Kasumi-1 (cell line): ENCODE measurements at regions not wholly inside any gene's neighbourhood (a gene's known extent, or its start where the extent isn't known, plus 50 kb on each side); places are given as distances from the start of the nearest gene placed in this dataset.

Source experiments
- DNase-seq, 2 experiments: peaks; one replicate each; lab custom pipeline; 2025; lab: John Stamatoyannopoulos, UW

DNA sequence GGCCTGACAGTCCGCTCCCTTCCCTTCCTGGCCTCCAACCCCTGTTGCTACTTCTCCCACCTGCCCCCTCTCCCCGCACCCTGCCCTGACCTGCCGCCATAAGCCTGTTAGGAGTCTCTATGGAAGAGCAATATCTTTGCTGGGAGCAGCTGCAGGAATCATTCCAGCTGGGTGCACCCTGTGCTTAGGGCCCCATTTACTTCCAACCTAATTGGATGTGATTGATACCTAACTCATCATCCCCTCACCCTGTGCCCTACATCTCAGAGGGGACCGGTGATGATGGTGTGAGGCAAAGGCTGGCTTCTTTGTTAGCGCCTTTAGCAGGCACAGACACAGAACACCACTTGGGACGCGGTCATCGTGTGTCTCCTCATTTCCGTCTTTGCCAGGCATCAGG lies 80.0 kb upstream of the FAM180A start:
- DNase-seq: no peak

DNA sequence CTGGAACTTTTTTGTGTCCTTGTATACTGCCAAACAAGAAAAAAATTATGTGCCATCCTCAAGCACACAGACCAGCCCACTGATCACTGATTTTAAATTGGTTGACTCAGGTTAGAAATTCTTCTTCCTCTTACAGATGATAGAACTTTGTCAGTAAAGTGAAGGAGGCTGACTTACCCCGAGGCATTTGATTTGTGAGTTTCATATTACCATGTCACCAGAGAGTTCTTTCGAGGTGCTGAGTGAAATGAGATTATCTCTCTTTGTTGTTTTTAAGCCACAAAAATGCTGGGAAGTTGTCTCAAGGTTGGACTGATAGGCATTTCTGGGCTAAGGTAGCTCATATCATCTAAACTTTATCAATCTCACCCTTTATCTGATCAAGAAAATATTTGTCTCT lies 78.8 kb upstream of the FAM180A start:
- no peak for DNase-seq

DNA sequence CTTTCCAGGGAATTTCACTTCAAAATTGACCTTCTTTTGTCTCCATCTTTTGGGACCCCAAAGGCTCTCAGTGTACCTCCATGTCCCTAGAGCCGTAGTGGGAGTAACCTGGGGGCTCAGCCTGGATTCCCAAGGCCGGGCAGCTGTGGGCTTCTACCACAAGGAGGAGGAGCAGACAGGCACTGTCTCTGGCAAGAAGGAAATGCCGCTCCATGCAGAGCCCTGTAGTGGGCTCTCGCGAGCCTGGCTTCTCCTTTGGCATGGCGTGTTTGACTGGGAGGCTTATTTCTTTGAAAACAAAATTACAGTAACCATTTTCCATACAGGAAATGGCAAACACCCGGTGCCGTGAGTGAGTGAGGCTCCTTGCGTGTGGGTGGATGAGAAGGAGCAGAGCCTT lies 76.8 kb upstream of the FAM180A start:
- no peak for DNase-seq

DNA sequence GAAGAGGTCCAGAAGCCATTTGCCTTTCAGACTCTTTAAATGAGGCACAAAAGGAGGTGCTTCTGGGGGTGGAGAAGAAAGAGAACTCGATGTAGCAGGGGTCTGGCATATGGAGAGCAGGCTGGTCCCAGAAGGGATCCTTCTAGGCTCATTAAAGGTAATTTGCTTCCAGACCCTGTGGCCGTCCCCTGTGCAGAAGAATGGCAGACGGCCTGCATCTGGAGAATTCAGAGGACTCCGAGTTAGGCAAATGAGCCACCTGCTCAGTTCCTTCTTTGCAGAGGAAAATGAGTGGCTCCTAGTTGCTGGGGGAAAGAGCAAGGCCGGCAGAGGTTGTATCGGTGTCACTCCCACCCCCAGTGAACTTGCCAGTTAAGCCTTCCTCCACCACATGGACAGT lies 73.8 kb upstream of the FAM180A start:
- no peak for DNase-seq

DNA sequence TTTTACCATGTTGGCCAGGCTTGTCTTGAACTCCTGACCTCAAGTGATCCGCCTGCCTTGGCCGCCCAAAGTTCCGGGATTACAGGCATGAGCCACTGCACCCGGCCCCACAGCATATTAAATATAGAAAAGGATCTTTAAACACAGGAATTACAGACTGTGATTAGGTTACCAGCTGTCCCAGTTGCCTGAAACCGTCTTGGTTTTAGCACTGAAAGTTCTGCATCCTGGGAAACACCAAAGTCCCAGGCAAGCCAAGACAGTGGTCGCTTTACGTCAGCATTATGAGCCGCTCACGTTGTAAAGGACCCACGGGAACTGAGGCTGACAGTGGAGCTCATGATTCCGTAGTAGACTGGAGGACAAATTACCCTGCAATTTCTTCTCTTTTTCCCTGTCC lies 69.0 kb upstream of the FAM180A start:
- no peak for DNase-seq

DNA sequence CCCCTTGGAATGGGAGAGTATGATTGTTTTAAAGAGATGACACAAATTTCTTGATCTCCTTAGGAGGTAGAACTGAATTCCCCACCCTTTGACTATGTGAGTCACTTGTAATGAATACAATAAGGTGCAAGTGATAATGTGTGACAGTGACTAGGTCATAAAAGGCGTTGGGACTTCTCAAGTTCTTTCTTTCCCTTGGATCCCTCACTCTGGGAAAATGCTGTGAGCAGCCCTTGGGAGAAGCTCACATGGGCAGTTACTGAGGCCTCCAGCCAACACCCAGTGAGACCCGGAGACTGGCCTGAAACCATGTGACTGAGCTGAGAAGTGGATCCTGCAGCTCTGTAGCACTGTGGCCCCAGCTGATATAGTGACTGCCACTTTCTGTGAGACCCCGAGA lies 66.4 kb upstream of the FAM180A start:
- DNase-seq: no peak

DNA sequence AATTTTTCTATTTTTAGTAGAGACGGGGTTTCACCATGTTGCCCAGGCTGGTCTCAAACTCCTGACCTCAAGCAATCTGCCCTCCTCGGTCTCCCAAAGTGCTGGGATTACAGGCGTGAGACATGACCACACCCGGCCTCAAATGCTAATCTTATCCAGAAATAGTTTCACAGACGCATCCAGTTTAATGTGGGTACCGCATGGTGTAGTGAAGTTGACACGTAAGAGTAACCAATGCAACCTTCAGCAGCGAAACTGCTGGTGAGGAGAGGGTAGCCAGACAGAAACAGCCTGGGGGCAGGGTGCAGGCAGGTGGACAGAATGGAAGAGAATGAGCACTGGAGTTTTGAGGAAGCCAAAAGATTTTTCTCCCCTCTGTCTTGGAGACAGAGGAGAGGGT lies 63.5 kb upstream of the FAM180A start:
- DNase-seq: no peak

DNA sequence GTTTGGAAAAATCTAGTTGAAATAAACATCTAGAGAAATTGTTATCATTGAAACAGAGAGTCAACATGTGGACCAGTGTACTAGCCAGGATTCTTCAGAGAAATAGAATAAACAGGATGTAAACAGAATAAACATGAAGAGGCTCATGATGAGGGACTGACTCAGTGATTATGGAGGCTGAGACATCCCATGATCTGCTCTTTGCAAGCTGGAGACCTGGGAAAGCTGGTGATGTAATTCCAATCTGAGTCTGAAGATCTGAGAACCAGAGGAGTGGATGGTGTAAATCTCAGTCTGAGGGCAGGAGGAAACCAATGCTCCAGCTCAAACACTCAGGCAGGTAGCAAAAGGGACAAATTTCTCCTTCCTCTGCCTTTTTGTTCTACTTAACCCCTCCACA lies 62.9 kb upstream of the FAM180A start:
- no peak for DNase-seq

DNA sequence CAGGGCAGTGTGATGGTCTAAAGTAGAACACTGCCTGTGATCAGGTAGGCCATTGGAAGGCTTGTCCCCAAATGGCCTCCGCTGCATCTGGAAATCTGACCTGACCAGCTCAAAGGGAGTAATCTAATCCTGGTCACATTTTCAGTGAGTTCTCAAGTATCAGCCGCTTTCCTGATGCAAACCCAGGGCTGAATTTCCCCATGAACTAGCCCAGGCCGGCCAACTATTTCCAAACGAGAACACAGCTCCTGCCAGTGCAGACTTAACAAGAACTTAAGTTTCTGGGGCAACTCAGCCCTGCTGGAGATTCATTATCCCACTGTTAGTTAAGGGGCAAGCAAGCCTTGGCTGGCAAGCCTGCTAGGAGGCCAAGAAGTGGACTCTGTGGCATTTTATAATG lies 59.6 kb upstream of the FAM180A start:
- DNase-seq: no peak

DNA sequence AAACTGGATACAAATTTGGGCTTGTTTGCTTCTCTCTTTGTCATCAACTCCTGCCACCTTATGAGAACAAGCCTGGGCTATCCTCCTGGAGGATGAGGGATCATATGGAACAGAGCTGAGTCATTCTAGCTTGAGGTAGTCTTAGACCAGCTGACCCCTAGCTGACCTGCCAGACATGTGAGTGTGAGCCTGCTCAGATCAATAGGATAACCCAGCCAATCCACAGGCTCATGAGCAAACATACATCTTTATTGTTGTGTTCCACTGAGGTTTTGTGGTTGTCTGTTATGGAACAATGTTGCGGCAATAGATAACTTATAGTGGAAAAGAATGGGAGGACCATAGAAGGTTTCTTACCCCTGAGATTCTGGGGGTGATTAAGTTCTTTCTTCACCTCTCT lies 54.5 kb upstream of the FAM180A start:
- DNase-seq: no peak

DNA sequence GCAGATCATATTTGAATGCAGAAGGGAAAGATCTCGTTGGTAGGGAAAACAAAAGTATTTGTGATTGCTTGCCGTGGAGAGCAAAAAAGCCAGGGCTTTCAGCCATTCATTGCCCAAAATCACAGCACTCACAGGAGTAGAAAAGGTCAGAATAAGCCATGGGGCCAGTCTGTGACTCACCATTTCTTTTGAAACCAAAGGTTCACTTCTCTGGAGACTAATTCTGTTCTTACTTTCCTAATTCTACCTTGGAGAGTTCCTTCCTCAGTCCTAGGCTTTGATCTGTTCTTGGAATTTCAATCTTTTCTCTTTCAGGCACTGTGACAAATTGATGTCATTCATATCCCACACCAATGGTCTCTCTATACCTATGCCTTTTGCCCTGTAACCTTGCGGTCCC lies 54.1 kb upstream of the FAM180A start:
- no peak for DNase-seq

DNA sequence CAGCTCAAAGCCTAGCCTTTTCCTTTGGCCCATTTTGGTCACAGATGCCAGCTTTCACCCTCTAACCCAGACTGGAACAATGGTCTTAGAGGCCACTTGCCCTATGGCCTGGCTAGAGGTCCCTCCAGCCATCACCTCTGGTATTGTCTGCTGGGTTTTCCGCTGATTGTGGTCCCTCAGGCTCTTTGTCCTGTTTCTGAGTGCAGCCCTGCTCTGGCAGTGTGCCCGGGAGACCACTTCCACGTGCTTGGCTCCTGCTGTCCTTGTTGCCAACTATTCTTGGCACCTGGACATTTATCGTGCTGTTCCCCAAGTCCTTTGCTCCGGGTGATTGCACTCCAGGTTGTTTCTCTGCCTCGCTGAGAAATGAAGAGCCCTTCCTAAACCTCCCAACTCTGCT lies 53.3 kb upstream of the FAM180A start:
- DNase-seq: no peak

DNA sequence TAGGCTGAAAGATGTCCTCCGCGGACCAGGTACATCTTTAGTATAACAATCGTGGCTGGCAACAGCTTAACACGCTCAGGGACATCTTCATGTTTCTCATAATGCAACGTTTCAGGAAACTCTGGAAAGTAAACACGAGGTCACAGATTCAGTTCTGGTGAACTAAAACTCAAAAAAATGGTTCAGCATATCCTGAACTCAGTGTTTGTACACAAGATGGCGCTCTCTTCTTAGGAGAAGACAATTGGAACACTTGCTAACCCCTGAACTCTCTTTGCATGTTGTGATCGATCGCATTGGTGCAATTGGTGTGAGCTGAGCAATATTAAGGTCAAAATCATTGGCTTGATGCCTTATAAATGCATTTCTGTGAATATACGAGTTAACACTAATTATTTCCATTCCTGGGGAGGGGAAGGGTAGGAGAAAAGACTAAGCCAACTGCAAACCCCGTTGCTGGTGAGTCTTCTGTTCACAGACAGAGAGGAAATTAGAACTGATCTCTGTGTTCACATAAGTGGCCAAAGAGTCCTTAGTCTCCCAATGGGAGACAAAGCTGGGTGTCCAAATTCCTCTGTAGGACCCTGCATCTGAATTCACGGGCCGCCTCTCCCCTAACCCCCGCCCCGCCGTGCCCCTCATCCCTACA lies 52.6 kb upstream of the FAM180A start:
- DNase-seq: peak; percentile 85 to 90

DNA sequence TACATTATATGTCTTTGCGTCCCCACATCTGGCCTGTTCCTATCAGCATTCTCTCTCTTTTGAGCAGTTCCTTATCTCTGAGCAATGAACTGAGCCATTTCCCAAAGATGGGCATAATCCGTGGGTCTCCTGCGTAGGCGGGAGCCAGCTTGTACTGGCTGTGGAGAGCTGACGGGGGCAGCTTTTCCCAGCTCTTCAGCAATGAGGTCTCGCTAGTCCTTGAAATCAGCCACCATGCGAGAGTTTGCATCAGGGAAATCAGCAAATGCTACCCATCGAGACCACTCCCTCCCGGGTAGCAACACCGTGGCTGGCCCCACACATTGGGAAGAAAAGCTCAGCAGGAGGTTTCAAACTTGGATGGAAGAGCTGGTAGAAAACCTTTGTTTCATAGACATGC lies 51.9 kb upstream of the FAM180A start:
- no peak for DNase-seq

DNA sequence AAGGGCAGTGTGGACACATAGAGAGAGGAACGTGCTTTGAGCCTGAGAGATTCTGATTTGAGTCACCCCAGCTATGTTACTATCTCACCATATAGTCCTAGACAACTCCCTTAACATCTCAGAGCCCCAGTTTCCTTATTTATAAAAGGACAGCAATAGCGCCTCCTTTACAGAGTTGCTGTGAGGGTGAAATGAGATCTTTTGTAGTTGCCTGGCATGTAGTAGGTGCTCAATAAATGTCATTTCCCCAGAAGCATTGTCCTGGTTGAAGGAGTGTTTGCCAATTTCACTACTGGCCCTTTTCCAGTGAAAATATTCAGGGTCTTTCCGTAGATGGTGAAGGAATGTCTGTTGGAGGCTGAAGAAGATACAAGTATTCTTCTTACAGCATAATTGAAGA lies 51.3 kb upstream of the FAM180A start:
- DNase-seq: no peak
